Body of pancreas (tissue), 4 donors: ENCODE measurements at regions not wholly inside any gene's neighbourhood (a gene's known extent, or its start where the extent isn't known, plus 50 kb on each side); places are given as distances from the start of the nearest gene placed in this dataset.

Source experiments
- ATAC-seq: fragments of 150-250 bp; one replicate; pipeline ENCODE4 v1.9.1; 2016
- DNase-seq, 4 donors: peaks; one replicate each; pipeline ENCODE4 v3.0.0-alpha.2; 2019
- H3K27ac ChIP-seq, 4 donors: fragments of 200-600 bp; sonication (generic); 1 replicate in 3 of 4; 2 replicates in 1 of 4; pipeline versions ENCODE4 v1.5.1 to v1.6.1; 2016 to 2019; ENCODE audit warnings: mild to moderate bottlenecking in 1 of 4, mixed read lengths in 1 of 4, moderate library complexity in 1 of 4
- H3K27me3 ChIP-seq, 2 donors: fragments of 200-600 bp; sonication (generic); one replicate each; pipeline ENCODE4 v1.6.0; 2016; ENCODE audit warnings: mild to moderate bottlenecking in 1 of 2
- H3K36me3 ChIP-seq, 2 donors: fragments of 200-600 bp; sonication (generic); replicated peaks in 1 of 2; 2 replicates each; pipeline ENCODE4 v1.5.1; 2016; ENCODE audit warnings: low read depth in 2 of 2; ENCODE audit not compliant: insufficient read depth in 1 of 2
- H3K4me1 ChIP-seq: fragments of 200-600 bp; sonication (generic); one replicate; pipeline ENCODE4 v1.6.0; 2016
- H3K4me3 ChIP-seq, 2 donors: fragments of 200-600 bp; sonication (generic); 1 replicate in 1 of 2; 2 replicates in 1 of 2; pipeline ENCODE4 v1.5.1; 2016 to 2019
- H3K9me3 ChIP-seq, 3 donors: fragments of 200-600 bp; sonication (generic); 1 replicate in 2 of 3; 2 replicates in 1 of 3; pipeline ENCODE4 v1.5.1; 2016
- POLR2A ChIP-seq, 3 donors: fragments of 450-650 bp; IDR thresholded peaks; one replicate each; pipeline ENCODE4 v1.6.1; 2016; ENCODE audit warnings: antibody characterized with exemption in 3 of 3, mild to moderate bottlenecking in 2 of 3
- WGBS, 2 donors: methylation state at CpG; one replicate each; pipeline ENCODE4 v1.1.5; 2017; 5-methylcytosine and 5-hydroxymethylcytosine counted together
- intact Hi-C: fragments of 100-400 bp; cut with DNase I; formaldehyde crosslinking; loops from one replicate; pipeline ENCODE4 v1.15.1; 2023
- TF ChIP-seq, protein P1 (sequence below), 7 experiments: fragments of 450-650 bp in 4 of 7; fragments of 200-600 bp in 3 of 7; sonication (generic) in 3 of 7; IDR thresholded peaks; one replicate each; pipeline ENCODE4 v1.5.1; 2016 to 2019; ENCODE audit warnings: antibody characterized with exemption in 7 of 7

- WGBS, 2 donors: 74 to 79% methylated on average over 9 of the region's 9 CpGs
- H3K4me1 ChIP-seq: peaks cover 12% of the 10 kb centered on the region
- TF ChIP-seq, protein P1, sequence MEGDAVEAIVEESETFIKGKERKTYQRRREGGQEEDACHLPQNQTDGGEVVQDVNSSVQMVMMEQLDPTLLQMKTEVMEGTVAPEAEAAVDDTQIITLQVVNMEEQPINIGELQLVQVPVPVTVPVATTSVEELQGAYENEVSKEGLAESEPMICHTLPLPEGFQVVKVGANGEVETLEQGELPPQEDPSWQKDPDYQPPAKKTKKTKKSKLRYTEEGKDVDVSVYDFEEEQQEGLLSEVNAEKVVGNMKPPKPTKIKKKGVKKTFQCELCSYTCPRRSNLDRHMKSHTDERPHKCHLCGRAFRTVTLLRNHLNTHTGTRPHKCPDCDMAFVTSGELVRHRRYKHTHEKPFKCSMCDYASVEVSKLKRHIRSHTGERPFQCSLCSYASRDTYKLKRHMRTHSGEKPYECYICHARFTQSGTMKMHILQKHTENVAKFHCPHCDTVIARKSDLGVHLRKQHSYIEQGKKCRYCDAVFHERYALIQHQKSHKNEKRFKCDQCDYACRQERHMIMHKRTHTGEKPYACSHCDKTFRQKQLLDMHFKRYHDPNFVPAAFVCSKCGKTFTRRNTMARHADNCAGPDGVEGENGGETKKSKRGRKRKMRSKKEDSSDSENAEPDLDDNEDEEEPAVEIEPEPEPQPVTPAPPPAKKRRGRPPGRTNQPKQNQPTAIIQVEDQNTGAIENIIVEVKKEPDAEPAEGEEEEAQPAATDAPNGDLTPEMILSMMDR (IDR thresholded peaks at IDR 0.05): no peak
- TF ChIP-seq POLR2A (IDR thresholded peaks at IDR 0.05): no peak
- DNase-seq (no peak), ATAC-seq (no peak)
- no peaks in the 10 kb centered on the region for H3K9me3 ChIP-seq
- H3K4me3 ChIP-seq: no peak overlapping the region
- no peaks in the 10 kb centered on the region for H3K27me3 ChIP-seq
- no peak overlapping the region for H3K27ac ChIP-seq
- intact Hi-C loops: no loop called here
- no peaks in the 10 kb centered on the region for H3K36me3 ChIP-seq
These were observed 368.8 kb upstream of the C1orf174 start for GRCh38 chr1:4268889-4269284.

DNA sequence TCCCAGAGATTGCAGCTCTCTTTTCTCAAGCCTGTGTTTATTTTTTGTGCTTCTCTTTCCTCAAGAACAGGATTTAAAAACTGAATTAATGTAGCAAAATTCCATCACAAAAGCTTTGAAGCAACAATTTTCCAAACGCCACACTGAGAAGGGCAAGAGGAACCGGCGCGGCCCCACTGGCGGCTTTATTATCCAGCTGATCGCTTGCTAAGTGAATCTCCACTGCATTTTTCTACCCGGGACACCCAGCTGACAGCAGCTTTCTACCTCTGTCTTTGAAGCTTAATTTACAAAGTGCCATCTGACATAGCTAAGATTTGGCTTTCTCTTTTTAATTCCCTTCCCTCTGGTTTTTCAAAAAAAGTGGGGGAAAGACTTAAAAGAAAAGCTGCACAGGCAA, 369.3 kb upstream of the C1orf174 start:
- 72 to 89% methylated on average over 7 of the region's 7 CpGs for WGBS, 2 donors
- no peak for TF ChIP-seq POLR2A (IDR thresholded peaks at IDR 0.05)
- TF ChIP-seq, protein P1 (IDR thresholded peaks at IDR 0.05): no peak
- no peak overlapping the region for H3K27ac ChIP-seq
- ATAC-seq (no peak), DNase-seq (no peak)
- H3K4me3 ChIP-seq: no peak overlapping the region
- no peaks in the 10 kb centered on the region for H3K9me3 ChIP-seq
- H3K36me3 ChIP-seq: no peaks in the 10 kb centered on the region
- H3K27me3 ChIP-seq: no peaks in the 10 kb centered on the region
- intact Hi-C loops: no loop called here
- H3K4me1 ChIP-seq: peaks cover 12% of the 10 kb centered on the region

DNA sequence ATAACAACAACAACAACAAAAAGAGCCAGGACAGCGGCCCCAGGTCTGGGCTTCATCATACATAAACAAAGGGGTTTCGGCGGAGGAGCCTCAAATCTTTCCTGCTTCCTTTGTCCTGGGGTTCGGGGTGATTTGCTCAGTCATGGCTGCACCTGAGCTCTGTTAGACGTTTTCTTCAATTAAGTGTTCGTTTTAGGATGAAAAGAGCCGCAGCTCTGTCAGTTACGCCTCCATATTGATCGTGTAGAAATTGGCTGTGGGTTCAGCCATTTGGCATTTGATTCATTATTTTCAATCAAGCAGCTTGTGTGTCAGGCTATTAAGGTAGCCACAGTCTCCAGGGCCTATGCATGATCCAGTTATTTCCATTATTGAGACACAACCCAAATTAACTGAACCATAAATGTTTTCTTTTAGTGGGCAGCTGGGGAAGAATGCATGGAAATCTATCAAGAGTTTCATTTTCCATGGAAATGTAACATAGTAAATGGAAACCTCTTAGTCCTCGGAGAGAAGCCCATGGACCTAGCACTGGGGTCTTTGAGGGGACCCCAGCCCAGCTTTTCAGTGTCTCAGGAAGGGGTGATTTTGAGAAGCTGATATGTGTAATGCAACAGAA, 370.0 kb upstream of the C1orf174 start:
- Histone ChIP-seq H3K27ac (no peak overlapping the region), H3K4me1 (peaks cover 12% of the 10 kb centered on the region), H3K9me3 (no peaks in the 10 kb centered on the region), H3K27me3 (no peaks in the 10 kb centered on the region), H3K36me3 (no peaks in the 10 kb centered on the region), H3K4me3 (no peak overlapping the region)
- no peak for ATAC-seq
- WGBS, 2 donors: 70 to 71% methylated on average over 10 of the region's 10 CpGs
- TF ChIP-seq, protein P1 (IDR thresholded peaks at IDR 0.05): no peak
- TF ChIP-seq POLR2A (IDR thresholded peaks at IDR 0.05): no peak
- intact Hi-C loops: no loop called here
- DNase-seq: no peak

DNA sequence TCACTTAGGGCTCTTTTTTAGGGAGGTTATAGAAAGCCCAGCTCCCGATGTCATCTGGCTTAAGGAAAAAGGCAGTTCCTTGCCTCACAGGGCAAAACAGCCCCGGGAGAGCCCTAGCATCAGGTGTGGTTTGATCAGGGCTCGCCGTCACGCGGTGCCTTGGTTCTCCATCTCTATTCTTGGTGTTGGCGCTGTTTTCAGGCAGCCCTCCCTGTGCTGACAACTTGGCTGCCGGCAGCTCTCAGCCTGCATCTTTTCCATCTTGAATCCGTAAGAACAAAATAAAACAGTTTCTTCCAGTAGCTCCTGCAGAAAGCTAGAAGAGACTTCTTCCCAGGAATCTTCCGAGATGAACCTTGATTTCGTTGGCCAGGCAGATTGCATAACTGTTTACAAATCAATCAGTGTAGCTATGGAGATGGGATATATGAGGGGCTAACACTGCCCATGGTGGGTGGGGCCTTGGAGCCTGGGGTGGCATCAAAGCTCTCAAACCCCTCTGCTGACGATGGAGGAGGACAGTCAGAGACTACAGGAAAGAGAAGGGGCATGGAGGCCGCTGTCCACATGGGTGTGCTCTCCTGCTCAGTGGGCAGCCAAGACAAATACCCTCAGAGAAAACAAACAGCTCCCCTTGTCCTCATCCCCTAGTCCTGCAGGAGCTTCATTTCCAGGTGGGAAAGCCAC, 370.7 kb upstream of the C1orf174 start:
- no peaks in the 10 kb centered on the region for H3K36me3 ChIP-seq
- 62 to 65% methylated on average over 12 to 13 of the region's 13 CpGs for WGBS, 2 donors
- DNase-seq: no peak
- no peak overlapping the region for H3K4me3 ChIP-seq
- H3K4me1 ChIP-seq: peaks cover 12% of the 10 kb centered on the region
- TF ChIP-seq POLR2A (IDR thresholded peaks at IDR 0.05): no peak
- TF ChIP-seq, protein P1 (IDR thresholded peaks at IDR 0.05): no peak
- ATAC-seq: no peak
- H3K9me3 ChIP-seq: no peaks in the 10 kb centered on the region
- no peaks in the 10 kb centered on the region for H3K27me3 ChIP-seq
- H3K27ac ChIP-seq: no peak overlapping the region
- intact Hi-C loops: no loop called here
